Choroid plexus epithelial cell (primary cell): ENCODE measurements at regions not wholly inside any gene's neighbourhood (a gene's known extent, or its start where the extent isn't known, plus 50 kb on each side); places are given as distances from the start of the nearest gene placed in this dataset.

Experiments
- DNase-seq: peaks from one replicate; pipeline ENCODE4 v3.0.0-alpha.2; 2010; ENCODE audit warnings: low read depth
- H3K4me3 ChIP-seq: 2 replicates; pipeline ENCODE4 v1.5.1; 2011; ENCODE audit warnings: low read depth, mild to moderate bottlenecking, control low read depth, low read length, moderate library complexity
- CTCF ChIP-seq: conservative IDR thresholded peaks from 2 replicates; pipeline ENCODE4 v1.5.1; 2011; ENCODE audit warnings: low read depth, mild to moderate bottlenecking, control low read depth, inconsistent platforms, low read length, moderate library complexity

- no peak for TF ChIP-seq CTCF
- H3K4me3 ChIP-seq, result no peak overlapping the region
- peak; percentile 90 for DNase-seq
These were observed 125.8 kb downstream of the NCOR2 start for GRCh38 chr12:124441443-124442194.

GRCh38 chr12:124440841-124441381 is 126.5 kb downstream of the NCOR2 start:
- H3K4me3 ChIP-seq, result no peak overlapping the region
- peak; percentile 33 for DNase-seq
- no peak for TF ChIP-seq CTCF

- TF ChIP-seq CTCF, result no peak
- H3K4me3 ChIP-seq, result no peak overlapping the region
These were observed 127.3 kb downstream of the NCOR2 start for GRCh38 chr12:124440031-124440626.

GRCh38 chr12:124438437-124439056 is 128.9 kb downstream of the NCOR2 start:
- DNase-seq, result no peak
- H3K4me3 ChIP-seq, result no peak overlapping the region
- no peak for TF ChIP-seq CTCF

More at GRCh38 chr12:124440031-124440626, 127.3 kb downstream of the NCOR2 start:
- no peak for DNase-seq

- TF ChIP-seq CTCF, result no peak
- no peak for DNase-seq
- no peak overlapping the region for H3K4me3 ChIP-seq
These were observed 129.6 kb downstream of the NCOR2 start for GRCh38 chr12:124437617-124438436.

GRCh38 chr12:124437121-124437520 is 130.3 kb downstream of the NCOR2 start:
- DNase-seq, result no peak
- H3K4me3 ChIP-seq, result no peak overlapping the region
- no peak for TF ChIP-seq CTCF
